ENCODE measurements at regions not wholly inside any gene's neighbourhood (a gene's known extent, or its start where the extent isn't known, plus 50 kb on each side); places are given as distances from the start of the nearest gene placed in this dataset.

GRCh38 chrX:20431486-20431885 lies 164.8 kb upstream of the RPS6KA3 start:
- BruUV-seq (replicated peaks) = no TSS peak
- intact Hi-C loops (cut with micrococcal nuclease; ENCODE audit: unreplicated experiment) = no loop called here
- CTCF ChIA-PET = no interaction called here
- no peak overlapping the region for H3K4me3 Mint-ChIP-seq (ENCODE audit: low read depth, unreplicated experiment)
- no peaks in the 10 kb centered on the region for H3K36me3 Mint-ChIP-seq (ENCODE audit: insufficient read depth, unreplicated experiment)
- DNase-seq = no peak
- no peak overlapping the region for H3K27ac Mint-ChIP-seq (ENCODE audit: unreplicated experiment)
- no peaks in the 10 kb centered on the region for H3K27me3 Mint-ChIP-seq (ENCODE audit: unreplicated experiment)
- H3K4me1 Mint-ChIP-seq (ENCODE audit: low read depth, unreplicated experiment) = no peaks in the 10 kb centered on the region
- no peaks in the 10 kb centered on the region for H3K9me3 Mint-ChIP-seq (ENCODE audit: low read depth, unreplicated experiment)
- TF ChIP-seq, protein P1, sequence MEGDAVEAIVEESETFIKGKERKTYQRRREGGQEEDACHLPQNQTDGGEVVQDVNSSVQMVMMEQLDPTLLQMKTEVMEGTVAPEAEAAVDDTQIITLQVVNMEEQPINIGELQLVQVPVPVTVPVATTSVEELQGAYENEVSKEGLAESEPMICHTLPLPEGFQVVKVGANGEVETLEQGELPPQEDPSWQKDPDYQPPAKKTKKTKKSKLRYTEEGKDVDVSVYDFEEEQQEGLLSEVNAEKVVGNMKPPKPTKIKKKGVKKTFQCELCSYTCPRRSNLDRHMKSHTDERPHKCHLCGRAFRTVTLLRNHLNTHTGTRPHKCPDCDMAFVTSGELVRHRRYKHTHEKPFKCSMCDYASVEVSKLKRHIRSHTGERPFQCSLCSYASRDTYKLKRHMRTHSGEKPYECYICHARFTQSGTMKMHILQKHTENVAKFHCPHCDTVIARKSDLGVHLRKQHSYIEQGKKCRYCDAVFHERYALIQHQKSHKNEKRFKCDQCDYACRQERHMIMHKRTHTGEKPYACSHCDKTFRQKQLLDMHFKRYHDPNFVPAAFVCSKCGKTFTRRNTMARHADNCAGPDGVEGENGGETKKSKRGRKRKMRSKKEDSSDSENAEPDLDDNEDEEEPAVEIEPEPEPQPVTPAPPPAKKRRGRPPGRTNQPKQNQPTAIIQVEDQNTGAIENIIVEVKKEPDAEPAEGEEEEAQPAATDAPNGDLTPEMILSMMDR (IDR thresholded peaks at IDR 0.05; ENCODE audit: unreplicated experiment) = no peak

DNA sequence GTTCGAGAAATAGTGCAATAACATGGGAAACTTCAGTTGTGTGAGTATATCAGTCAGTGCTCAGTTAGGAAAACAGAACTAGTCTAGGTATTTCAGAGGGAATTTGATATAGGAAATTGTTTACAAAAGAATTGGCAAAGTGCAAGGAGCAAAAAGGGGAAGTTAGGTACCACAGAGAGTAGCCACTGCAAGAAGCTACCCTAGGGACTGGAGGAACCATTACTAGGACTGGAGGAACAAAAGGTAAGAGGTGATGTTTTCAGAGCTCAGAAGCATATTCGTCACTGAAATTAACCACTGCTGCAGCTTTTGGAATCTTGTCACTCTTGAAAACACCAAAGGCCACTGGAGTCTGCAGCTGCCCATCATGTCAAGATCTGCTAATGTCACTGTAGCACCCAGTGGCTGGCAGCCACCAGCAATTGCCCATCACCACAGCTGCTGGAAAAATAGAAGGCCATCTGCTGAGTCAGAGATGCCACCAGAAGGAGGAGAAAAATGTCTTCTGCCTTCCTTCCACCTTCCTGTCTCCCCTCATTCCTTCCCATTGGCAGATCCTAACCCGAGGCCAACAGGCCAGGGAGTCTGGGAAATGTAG lies 160.6 kb upstream of the RPS6KA3 start:
- Mint-ChIP-seq H3K36me3 (ENCODE audit: insufficient read depth, unreplicated experiment) (no peaks in the 10 kb centered on the region), H3K27me3 (ENCODE audit: unreplicated experiment) (no peaks in the 10 kb centered on the region), H3K9me3 (ENCODE audit: low read depth, unreplicated experiment) (no peaks in the 10 kb centered on the region), H3K4me1 (ENCODE audit: low read depth, unreplicated experiment) (no peaks in the 10 kb centered on the region), H3K27ac (ENCODE audit: unreplicated experiment) (no peak overlapping the region), H3K4me3 (ENCODE audit: low read depth, unreplicated experiment) (no peak overlapping the region)
- no peak for DNase-seq
- intact Hi-C loops (cut with micrococcal nuclease; ENCODE audit: unreplicated experiment) = no loop called here
- CTCF ChIA-PET = no interaction called here
- TF ChIP-seq, protein P1 (IDR thresholded peaks at IDR 0.05; ENCODE audit: unreplicated experiment) = no peak
- BruUV-seq (replicated peaks) = no TSS peak

GRCh38 chrX:20421697-20422096 lies 155.0 kb upstream of the RPS6KA3 start:
- CTCF ChIA-PET = no interaction called here
- H3K4me3 Mint-ChIP-seq (ENCODE audit: low read depth, unreplicated experiment) = no peak overlapping the region
- no TSS peak for BruUV-seq (replicated peaks)
- TF ChIP-seq, protein P1 (IDR thresholded peaks at IDR 0.05; ENCODE audit: unreplicated experiment) = no peak
- H3K9me3 Mint-ChIP-seq (ENCODE audit: low read depth, unreplicated experiment) = no peaks in the 10 kb centered on the region
- intact Hi-C loops (cut with micrococcal nuclease; ENCODE audit: unreplicated experiment) = no loop called here
- H3K4me1 Mint-ChIP-seq (ENCODE audit: low read depth, unreplicated experiment) = no peaks in the 10 kb centered on the region
- no peaks in the 10 kb centered on the region for H3K27me3 Mint-ChIP-seq (ENCODE audit: unreplicated experiment)
- no peak overlapping the region for H3K27ac Mint-ChIP-seq (ENCODE audit: unreplicated experiment)
- no peak for DNase-seq
- H3K36me3 Mint-ChIP-seq (ENCODE audit: insufficient read depth, unreplicated experiment) = no peaks in the 10 kb centered on the region

- Mint-ChIP-seq H3K27ac (ENCODE audit: unreplicated experiment) (no peak overlapping the region), H3K4me1 (ENCODE audit: low read depth, unreplicated experiment) (no peaks in the 10 kb centered on the region), H3K27me3 (ENCODE audit: unreplicated experiment) (no peaks in the 10 kb centered on the region), H3K4me3 (ENCODE audit: low read depth, unreplicated experiment) (no peak overlapping the region), H3K9me3 (ENCODE audit: low read depth, unreplicated experiment) (no peaks in the 10 kb centered on the region), H3K36me3 (ENCODE audit: insufficient read depth, unreplicated experiment) (no peaks in the 10 kb centered on the region)
- CTCF ChIA-PET = no interaction called here
- DNase-seq = no peak
- intact Hi-C loops (cut with micrococcal nuclease; ENCODE audit: unreplicated experiment) = no loop called here
- BruUV-seq (replicated peaks) = no TSS peak
- TF ChIP-seq, protein P1 (IDR thresholded peaks at IDR 0.05; ENCODE audit: unreplicated experiment) = no peak
Observed at GRCh38 chrX:20421275-20421674, 154.6 kb upstream of the RPS6KA3 start.
